ENCODE measurements at regions not wholly inside any gene's neighbourhood (a gene's known extent, or its start where the extent isn't known, plus 50 kb on each side); places are given as distances from the start of the nearest gene placed in this dataset.

- Histone ChIP-seq H3K9ac (no peak overlapping the region), H3K4me2 (peak overlapping the region; percentile 56), H3K27ac (no peak overlapping the region), H4K20me1 (ENCODE audit: insufficient read depth) (no peaks in the 10 kb centered on the region), H2AFZ (ENCODE audit: low read depth) (no peak overlapping the region), H3K4me3 (IDR thresholded peaks at IDR 0.05; ENCODE audit: insufficient read depth, low read depth, low read length) (no peak overlapping the region), H3K36me3 (ENCODE audit: insufficient read depth) (no peaks in the 10 kb centered on the region), H3K27me3 (ENCODE audit: insufficient read depth, low read depth) (no peaks in the 10 kb centered on the region), H3K4me1 (ENCODE audit: low read depth, poor library complexity, severe bottlenecking) (peaks cover 24% of the 10 kb centered on the region), H3K79me2 (ENCODE audit: insufficient read depth, low read depth) (no peaks in the 10 kb centered on the region)
- TF ChIP-seq CTCF (conservative IDR thresholded peaks at IDR 0.05; ENCODE audit: low read depth, low read length) = no peak
Observed at GRCh38 chr4:157792716-157793115, 380.1 kb downstream of the GASK1B start.

DNA sequence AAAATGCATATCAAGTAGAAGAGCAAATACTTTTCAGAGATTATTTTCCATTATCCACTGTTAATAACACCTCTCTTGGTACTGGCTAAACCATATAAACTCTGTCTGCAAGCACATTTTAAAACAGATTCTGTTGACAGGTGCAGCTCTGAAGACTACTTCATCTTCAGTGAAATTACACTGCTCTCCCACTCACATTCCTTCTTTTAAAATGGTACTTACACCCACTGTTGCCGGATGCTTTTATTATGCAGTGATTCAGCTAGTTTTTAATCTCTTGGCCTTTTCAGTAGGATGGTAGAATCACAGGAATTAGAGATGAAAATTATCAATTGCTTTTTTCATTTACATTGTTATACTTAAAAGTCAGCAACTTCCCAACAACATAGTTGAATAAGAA is 381.6 kb downstream of the GASK1B start:
- no peak overlapping the region for H3K9ac ChIP-seq
- H3K4me2 ChIP-seq = no peak overlapping the region
- no peak for TF ChIP-seq CTCF (conservative IDR thresholded peaks at IDR 0.05; ENCODE audit: low read depth, low read length)
- peaks cover 24% of the 10 kb centered on the region for H3K4me1 ChIP-seq (ENCODE audit: low read depth, poor library complexity, severe bottlenecking)
- H3K27ac ChIP-seq = no peak overlapping the region
- H3K79me2 ChIP-seq (ENCODE audit: insufficient read depth, low read depth) = no peaks in the 10 kb centered on the region
- no peaks in the 10 kb centered on the region for H3K36me3 ChIP-seq (ENCODE audit: insufficient read depth)
- H3K27me3 ChIP-seq (ENCODE audit: insufficient read depth, low read depth) = no peaks in the 10 kb centered on the region
- H2AFZ ChIP-seq (ENCODE audit: low read depth) = no peak overlapping the region
- no peaks in the 10 kb centered on the region for H4K20me1 ChIP-seq (ENCODE audit: insufficient read depth)
- no peak overlapping the region for H3K4me3 ChIP-seq (IDR thresholded peaks at IDR 0.05; ENCODE audit: insufficient read depth, low read depth, low read length)

- Histone ChIP-seq H3K9ac (no peak overlapping the region), H3K4me3 (IDR thresholded peaks at IDR 0.05; ENCODE audit: insufficient read depth, low read depth, low read length) (no peak overlapping the region), H3K27ac (no peak overlapping the region), H3K4me2 (no peak overlapping the region), H3K79me2 (ENCODE audit: insufficient read depth, low read depth) (no peaks in the 10 kb centered on the region), H3K36me3 (ENCODE audit: insufficient read depth) (no peaks in the 10 kb centered on the region), H3K4me1 (ENCODE audit: low read depth, poor library complexity, severe bottlenecking) (peaks cover 13% of the 10 kb centered on the region), H3K27me3 (ENCODE audit: insufficient read depth, low read depth) (no peaks in the 10 kb centered on the region), H2AFZ (ENCODE audit: low read depth) (no peak overlapping the region), H4K20me1 (ENCODE audit: insufficient read depth) (no peaks in the 10 kb centered on the region)
- no peak for TF ChIP-seq CTCF (conservative IDR thresholded peaks at IDR 0.05; ENCODE audit: low read depth, low read length)
Observed at GRCh38 chr4:157787618-157788017, 385.2 kb downstream of the GASK1B start.

DNA sequence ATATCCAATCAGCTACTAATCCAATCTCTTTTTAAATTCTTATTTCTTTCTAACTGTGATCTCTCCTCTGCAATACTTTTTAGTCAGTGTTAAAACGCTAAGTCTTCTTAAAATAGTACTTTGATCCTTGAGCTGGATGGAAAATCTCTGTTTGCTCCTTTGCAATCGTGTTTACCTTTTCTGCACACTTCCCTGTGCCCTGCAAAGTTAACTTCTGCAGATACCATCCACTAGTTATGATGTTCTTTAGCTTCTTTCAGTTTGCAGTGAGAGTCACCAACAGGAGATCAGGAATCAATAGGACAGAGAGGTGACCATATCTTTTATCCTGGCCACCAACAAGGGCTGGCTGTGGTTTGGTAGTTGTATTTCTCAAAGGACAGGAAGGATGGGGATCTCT is 391.5 kb downstream of the GASK1B start:
- Histone ChIP-seq H3K27ac (no peak overlapping the region), H3K79me2 (ENCODE audit: insufficient read depth, low read depth) (no peaks in the 10 kb centered on the region), H3K27me3 (ENCODE audit: insufficient read depth, low read depth) (no peaks in the 10 kb centered on the region), H3K4me1 (ENCODE audit: low read depth, poor library complexity, severe bottlenecking) (no peaks in the 10 kb centered on the region), H3K36me3 (ENCODE audit: insufficient read depth) (no peaks in the 10 kb centered on the region), H2AFZ (ENCODE audit: low read depth) (no peak overlapping the region), H3K4me2 (no peak overlapping the region), H3K9ac (no peak overlapping the region), H3K4me3 (IDR thresholded peaks at IDR 0.05; ENCODE audit: insufficient read depth, low read depth, low read length) (no peak overlapping the region), H4K20me1 (ENCODE audit: insufficient read depth) (no peaks in the 10 kb centered on the region)
- no peak for TF ChIP-seq CTCF (conservative IDR thresholded peaks at IDR 0.05; ENCODE audit: low read depth, low read length)

GRCh38 chr4:157779081-157779480 is 393.7 kb downstream of the GASK1B start:
- Histone ChIP-seq H3K36me3 (ENCODE audit: insufficient read depth) (no peaks in the 10 kb centered on the region), H2AFZ (ENCODE audit: low read depth) (no peak overlapping the region), H4K20me1 (ENCODE audit: insufficient read depth) (no peaks in the 10 kb centered on the region), H3K4me1 (ENCODE audit: low read depth, poor library complexity, severe bottlenecking) (no peaks in the 10 kb centered on the region), H3K4me3 (IDR thresholded peaks at IDR 0.05; ENCODE audit: insufficient read depth, low read depth, low read length) (no peak overlapping the region), H3K79me2 (ENCODE audit: insufficient read depth, low read depth) (no peaks in the 10 kb centered on the region), H3K27ac (no peak overlapping the region), H3K4me2 (no peak overlapping the region), H3K9ac (no peak overlapping the region), H3K27me3 (ENCODE audit: insufficient read depth, low read depth) (no peaks in the 10 kb centered on the region)
- no peak for TF ChIP-seq CTCF (conservative IDR thresholded peaks at IDR 0.05; ENCODE audit: low read depth, low read length)
